Parathyroid adenoma (tissue), 2 donors: ENCODE measurements at regions not wholly inside any gene's neighbourhood (a gene's known extent, or its start where the extent isn't known, plus 50 kb on each side); places are given as distances from the start of the nearest gene placed in this dataset.

ENCODE experiments used
- H2AFZ ChIP-seq: fragments of 300-600 bp; sonication (generic); one replicate; pipeline ENCODE4 v1.7.0; 2017; ENCODE audit warnings: antibody characterized with exemption, mild to moderate bottlenecking
- H3K27ac ChIP-seq: fragments of 300-600 bp; sonication (generic); one replicate; pipeline ENCODE4 v1.7.0; 2017
- H3K27me3 ChIP-seq: fragments of 300-600 bp; sonication (generic); one replicate; pipeline ENCODE4 v1.7.0; 2017; ENCODE audit warnings: low read length; ENCODE audit not compliant: control insufficient read depth, insufficient read depth
- H3K36me3 ChIP-seq: fragments of 300-600 bp; sonication (generic); one replicate; pipeline ENCODE4 v1.7.0; 2017; ENCODE audit warnings: low read length; ENCODE audit not compliant: control insufficient read depth, insufficient read depth
- H3K4me1 ChIP-seq: fragments of 300-600 bp; sonication (generic); one replicate; pipeline ENCODE4 v1.7.0; 2017; ENCODE audit warnings: control low read depth
- H3K4me2 ChIP-seq: fragments of 300-600 bp; sonication (generic); one replicate; pipeline ENCODE4 v1.7.0; 2017; ENCODE audit warnings: low read length
- H3K4me3 ChIP-seq: fragments of 300-600 bp; sonication (generic); one replicate; pipeline ENCODE4 v1.7.0; 2017; ENCODE audit warnings: low read depth, low read length
- H3K79me2 ChIP-seq: fragments of 300-600 bp; sonication (generic); one replicate; pipeline ENCODE4 v1.7.0; 2017; ENCODE audit warnings: control low read depth
- H3K9ac ChIP-seq: fragments of 300-600 bp; sonication (generic); one replicate; pipeline ENCODE4 v1.7.0; 2017; ENCODE audit warnings: mild to moderate bottlenecking
- H3K9me3 ChIP-seq: fragments of 300-600 bp; sonication (generic); one replicate; pipeline ENCODE4 v1.7.0; 2017; ENCODE audit warnings: low read length; ENCODE audit not compliant: control insufficient read depth
- CTCF ChIP-seq: fragments of 300-600 bp; sonication (generic); IDR thresholded peaks from one replicate; pipeline ENCODE4 v1.7.0; 2017; ENCODE audit warnings: antibody characterized with exemption, mild to moderate bottlenecking
- donor health status: primary hyperparathyroidism.

- no peak overlapping the region for H2AFZ ChIP-seq
- no peak overlapping the region for H3K27ac ChIP-seq
- TF ChIP-seq CTCF: no peak
- H3K36me3 ChIP-seq: no peaks in the 10 kb centered on the region
- no peak overlapping the region for H3K9ac ChIP-seq
- no peak overlapping the region for H3K4me3 ChIP-seq
- no peaks in the 10 kb centered on the region for H3K79me2 ChIP-seq
- H3K9me3 ChIP-seq: no peaks in the 10 kb centered on the region
- H3K27me3 ChIP-seq: no peaks in the 10 kb centered on the region
- H3K4me1 ChIP-seq: no peaks in the 10 kb centered on the region
- H3K4me2 ChIP-seq: no peak overlapping the region
These were observed 855.2 kb upstream of the ADGRL3 start for GRCh38 chr4:60344908-60345307.

GRCh38 chr4:60345392-60345791 is 854.7 kb upstream of the ADGRL3 start:
- Histone ChIP-seq H3K27ac (no peak overlapping the region), H3K9me3 (no peaks in the 10 kb centered on the region), H3K27me3 (no peaks in the 10 kb centered on the region), H3K79me2 (no peaks in the 10 kb centered on the region), H3K36me3 (no peaks in the 10 kb centered on the region), H2AFZ (no peak overlapping the region), H3K4me2 (no peak overlapping the region), H3K9ac (no peak overlapping the region), H3K4me3 (no peak overlapping the region), H3K4me1 (no peaks in the 10 kb centered on the region)
- no peak for TF ChIP-seq CTCF

GRCh38 chr4:60359746-60360367 is 840.3 kb upstream of the ADGRL3 start:
- no peak overlapping the region for H3K4me3 ChIP-seq
- no peak overlapping the region for H3K9ac ChIP-seq
- H3K27ac ChIP-seq: no peak overlapping the region
- H3K4me1 ChIP-seq: no peaks in the 10 kb centered on the region
- no peak overlapping the region for H2AFZ ChIP-seq
- no peaks in the 10 kb centered on the region for H3K36me3 ChIP-seq
- no peak overlapping the region for H3K4me2 ChIP-seq
- no peaks in the 10 kb centered on the region for H3K9me3 ChIP-seq
- no peaks in the 10 kb centered on the region for H3K27me3 ChIP-seq
- TF ChIP-seq CTCF: no peak
- no peaks in the 10 kb centered on the region for H3K79me2 ChIP-seq

- TF ChIP-seq CTCF: no peak
- Histone ChIP-seq H3K4me1 (no peaks in the 10 kb centered on the region), H3K27me3 (no peaks in the 10 kb centered on the region), H3K9ac (no peak overlapping the region), H3K4me3 (no peak overlapping the region), H3K4me2 (no peak overlapping the region), H3K27ac (no peak overlapping the region), H3K79me2 (no peaks in the 10 kb centered on the region), H3K36me3 (no peaks in the 10 kb centered on the region), H3K9me3 (no peaks in the 10 kb centered on the region), H2AFZ (no peak overlapping the region)
These were observed 835.0 kb upstream of the ADGRL3 start for GRCh38 chr4:60365176-60365575.

GRCh38 chr4:60366661-60367060 is 833.5 kb upstream of the ADGRL3 start:
- no peak overlapping the region for H3K4me3 ChIP-seq
- H3K36me3 ChIP-seq: no peaks in the 10 kb centered on the region
- no peak overlapping the region for H3K27ac ChIP-seq
- H3K27me3 ChIP-seq: no peaks in the 10 kb centered on the region
- no peak for TF ChIP-seq CTCF
- H3K9me3 ChIP-seq: no peaks in the 10 kb centered on the region
- H3K79me2 ChIP-seq: no peaks in the 10 kb centered on the region
- H3K4me1 ChIP-seq: no peaks in the 10 kb centered on the region
- H3K4me2 ChIP-seq: no peak overlapping the region
- H2AFZ ChIP-seq: no peak overlapping the region
- H3K9ac ChIP-seq: no peak overlapping the region
